Suppressor macrophage (primary cell): ENCODE measurements at regions not wholly inside any gene's neighbourhood (a gene's known extent, or its start where the extent isn't known, plus 50 kb on each side); places are given as distances from the start of the nearest gene placed in this dataset.

Experiments
- DNase-seq, 4 experiments: peaks; one replicate each; pipeline ENCODE4 v3.0.0-alpha.2; 2020 to 2022

DNA sequence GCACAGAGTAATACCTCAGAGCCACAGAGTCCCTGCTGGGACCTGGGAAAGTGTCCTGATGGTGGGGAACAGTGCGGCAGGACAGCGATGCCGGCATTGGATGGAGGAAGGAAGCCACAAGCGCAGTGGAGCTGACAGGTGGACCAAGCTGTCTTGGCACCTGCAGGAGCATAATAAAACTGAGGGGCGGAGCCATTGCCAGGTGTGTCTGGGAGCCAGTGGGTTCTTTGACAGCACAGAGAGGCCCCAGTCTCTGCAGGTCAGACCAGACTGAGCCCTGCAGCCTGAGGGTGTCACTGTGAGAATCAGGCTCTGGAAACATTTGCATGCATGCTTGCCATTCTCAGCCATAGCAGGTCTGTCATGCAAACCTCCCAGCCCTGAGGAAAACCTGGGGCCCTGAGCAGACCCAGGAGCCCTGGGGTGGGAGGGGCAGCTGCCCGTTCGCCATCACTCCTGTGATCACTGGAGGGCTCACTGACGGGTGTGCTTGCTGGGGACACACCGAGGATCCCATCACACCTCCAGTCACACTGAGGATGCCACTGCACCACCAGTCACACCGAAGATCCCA is 210.5 kb upstream of the HDAC4 start:
- no peak for DNase-seq

DNA sequence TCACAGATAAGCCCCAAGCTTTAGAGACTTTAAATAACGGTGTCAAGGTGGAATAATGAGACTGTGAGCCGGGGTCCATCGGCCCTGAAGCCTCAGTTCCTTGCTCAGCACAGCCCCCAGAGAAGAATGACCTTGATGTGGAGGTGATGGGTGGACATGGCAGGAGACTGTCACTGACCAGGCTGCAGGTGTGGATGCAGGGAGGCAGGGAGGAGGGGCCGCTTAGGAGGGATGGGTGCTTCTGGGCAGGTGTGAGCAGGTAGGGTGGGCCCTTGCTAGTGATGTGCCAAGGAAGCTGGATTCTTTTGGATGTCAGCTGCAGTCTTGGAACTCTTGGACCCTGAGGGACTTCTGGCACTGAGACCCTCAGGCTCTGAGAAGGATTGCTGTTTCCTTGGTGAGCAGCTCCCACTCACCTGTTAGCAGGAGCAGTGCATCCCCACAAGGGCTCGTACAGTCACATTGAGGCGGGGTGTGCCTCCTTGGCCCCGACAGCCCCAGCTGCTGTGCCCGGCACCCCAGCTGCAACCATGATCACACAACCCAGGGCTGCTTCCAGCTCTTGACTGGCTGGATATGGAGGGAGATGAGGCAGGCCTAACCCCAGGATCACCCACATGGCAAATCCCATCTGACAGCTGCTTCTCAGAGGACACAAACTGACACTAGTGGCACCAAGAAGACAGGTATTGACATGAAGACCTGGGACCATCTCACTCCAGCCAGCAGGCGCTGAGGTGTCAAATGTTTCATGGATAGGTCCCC is 209.8 kb upstream of the HDAC4 start:
- no peak for DNase-seq

DNA sequence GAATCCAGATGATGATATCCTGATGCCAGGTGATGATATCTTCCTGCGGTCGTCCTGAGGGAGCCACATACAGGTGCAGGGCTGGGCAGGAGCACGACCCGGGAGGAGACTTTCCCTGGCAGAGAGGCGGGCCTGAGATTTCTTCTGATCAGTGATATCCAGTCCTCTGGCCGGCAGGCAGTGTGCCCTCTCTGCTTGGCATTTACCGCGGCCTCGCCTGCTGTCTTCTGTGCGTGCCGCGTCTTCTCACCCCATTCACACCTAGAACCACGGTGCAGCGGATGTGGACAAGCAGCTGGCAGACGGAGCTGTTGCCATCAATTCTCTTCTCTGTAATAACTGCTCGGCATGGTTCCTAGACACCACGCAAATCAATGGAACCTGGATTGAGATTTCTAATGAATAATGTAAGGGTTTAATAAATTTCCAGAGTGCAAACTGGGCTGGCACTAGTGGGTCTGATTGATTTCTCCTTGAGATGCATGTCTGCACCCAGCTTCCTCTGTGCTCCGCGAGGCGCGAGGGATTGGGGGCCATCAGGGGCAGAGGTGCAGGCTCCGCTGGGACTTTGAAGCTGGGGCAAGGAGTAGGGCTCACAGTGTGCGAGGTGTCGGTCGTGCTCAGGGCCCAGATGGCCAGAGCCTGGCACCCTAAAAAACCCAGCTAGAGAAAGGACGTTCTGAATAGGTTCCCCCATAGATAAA is 208.9 kb upstream of the HDAC4 start:
- DNase-seq: no peak

DNA sequence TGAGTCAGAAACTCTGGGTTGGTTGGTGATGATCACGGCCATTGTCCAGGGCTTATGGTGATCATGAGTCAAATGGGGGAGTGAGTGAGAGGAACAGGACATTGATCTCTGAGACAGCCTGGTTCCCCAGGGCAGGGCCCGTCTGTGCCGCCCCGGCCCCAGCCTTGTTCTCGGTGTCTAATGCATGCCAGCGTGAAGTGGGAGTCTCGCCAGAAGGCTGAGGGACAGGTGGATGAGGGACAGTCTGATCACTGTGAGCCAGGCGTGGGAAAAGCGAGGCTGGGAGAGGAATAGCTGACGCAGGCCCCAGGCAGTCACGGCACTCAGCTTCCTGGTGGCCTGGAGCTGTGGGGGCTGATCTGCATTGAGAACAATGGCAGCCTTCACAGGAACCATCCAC is 208.3 kb upstream of the HDAC4 start:
- peak in 1 of 4 experiments; percentile 17 for DNase-seq

- DNase-seq: no peak
Measured at GRCh38 chr2:239608723-239609122, 207.9 kb upstream of the HDAC4 start.

GRCh38 chr2:239608260-239608659 is 207.4 kb upstream of the HDAC4 start:
- DNase-seq: peak in 3 of 4 experiments; percentile 13 to 58 (median 55)

DNA sequence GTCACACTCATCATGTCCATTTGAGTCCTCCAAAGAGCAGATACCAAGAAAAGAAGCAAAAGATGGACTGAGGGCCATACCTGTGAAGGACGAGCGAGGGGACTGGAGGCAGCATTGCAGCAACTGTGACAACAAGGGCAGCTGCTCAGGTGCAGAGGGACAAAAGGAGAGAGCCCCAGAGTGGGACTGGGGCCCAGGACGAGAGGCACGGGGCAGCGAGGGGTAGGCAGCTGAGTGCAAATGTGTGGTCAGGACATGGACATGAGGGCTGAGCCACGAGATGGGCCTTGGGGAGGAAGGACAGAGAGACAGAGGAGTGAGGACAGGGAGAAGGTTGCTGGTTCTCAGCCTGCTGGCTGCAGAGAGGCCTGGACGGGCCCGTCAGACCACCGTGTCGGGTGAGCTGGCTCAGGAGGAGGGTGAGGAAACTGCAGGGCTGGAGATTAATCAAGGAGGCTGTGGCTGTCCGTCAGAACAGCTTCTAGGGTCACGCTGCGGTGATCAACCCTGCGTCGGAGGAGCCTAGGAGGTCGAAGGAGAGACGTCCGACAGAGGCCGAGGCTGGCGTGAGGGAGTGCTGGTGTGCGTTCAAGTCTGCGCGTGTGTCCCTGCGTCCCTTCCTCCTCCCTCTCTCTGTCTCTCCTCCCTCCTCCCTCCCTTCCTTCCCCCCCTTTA is 206.8 kb upstream of the HDAC4 start:
- peak; percentile 21 to 58 (median 41) for DNase-seq

DNA sequence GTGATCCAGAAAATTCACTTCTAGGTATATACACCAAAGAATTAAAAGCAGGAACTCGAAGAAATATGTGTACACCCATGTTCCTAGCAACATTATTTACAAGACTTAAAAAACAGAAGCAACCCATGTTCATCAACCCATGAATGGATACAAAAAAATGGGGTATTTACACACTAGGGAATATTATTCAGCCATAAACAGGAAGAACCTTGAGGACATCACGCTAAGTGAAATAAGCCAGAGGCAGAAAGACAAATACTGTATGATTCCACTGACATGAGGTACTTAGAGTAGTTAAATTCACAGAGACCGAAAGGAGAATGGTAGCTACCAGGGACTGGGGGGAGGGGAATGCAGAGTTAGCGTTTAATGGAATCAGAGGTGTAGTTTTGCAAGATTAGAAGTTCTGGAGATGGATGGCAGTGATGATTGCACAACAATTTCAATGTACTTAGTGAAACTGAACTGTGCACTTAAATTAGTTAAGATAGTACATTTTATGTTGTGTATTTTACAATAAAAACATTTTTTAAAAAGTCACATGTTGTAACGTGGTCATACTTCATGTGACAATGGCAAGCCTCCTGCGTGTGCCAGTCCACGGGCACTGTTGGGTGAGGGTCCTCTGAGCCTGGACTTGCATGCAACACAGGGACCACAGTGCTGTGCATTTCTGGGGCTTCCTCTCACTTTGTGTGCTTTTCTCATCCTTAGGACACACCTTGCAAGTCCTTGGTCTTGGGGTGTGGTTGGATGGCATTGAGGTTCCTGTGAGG is 206.1 kb upstream of the HDAC4 start:
- DNase-seq: peak in 2 of 4 experiments; percentile 45 to 56

GRCh38 chr2:239605976-239606375 is 205.2 kb upstream of the HDAC4 start:
- DNase-seq: peak; percentile 88 to 97 (median 93)

- DNase-seq: no peak
Measured at GRCh38 chr2:239605409-239605808, 204.6 kb upstream of the HDAC4 start.

- no peak for DNase-seq
Measured at GRCh38 chr2:239604861-239605260, 204.0 kb upstream of the HDAC4 start.

DNA sequence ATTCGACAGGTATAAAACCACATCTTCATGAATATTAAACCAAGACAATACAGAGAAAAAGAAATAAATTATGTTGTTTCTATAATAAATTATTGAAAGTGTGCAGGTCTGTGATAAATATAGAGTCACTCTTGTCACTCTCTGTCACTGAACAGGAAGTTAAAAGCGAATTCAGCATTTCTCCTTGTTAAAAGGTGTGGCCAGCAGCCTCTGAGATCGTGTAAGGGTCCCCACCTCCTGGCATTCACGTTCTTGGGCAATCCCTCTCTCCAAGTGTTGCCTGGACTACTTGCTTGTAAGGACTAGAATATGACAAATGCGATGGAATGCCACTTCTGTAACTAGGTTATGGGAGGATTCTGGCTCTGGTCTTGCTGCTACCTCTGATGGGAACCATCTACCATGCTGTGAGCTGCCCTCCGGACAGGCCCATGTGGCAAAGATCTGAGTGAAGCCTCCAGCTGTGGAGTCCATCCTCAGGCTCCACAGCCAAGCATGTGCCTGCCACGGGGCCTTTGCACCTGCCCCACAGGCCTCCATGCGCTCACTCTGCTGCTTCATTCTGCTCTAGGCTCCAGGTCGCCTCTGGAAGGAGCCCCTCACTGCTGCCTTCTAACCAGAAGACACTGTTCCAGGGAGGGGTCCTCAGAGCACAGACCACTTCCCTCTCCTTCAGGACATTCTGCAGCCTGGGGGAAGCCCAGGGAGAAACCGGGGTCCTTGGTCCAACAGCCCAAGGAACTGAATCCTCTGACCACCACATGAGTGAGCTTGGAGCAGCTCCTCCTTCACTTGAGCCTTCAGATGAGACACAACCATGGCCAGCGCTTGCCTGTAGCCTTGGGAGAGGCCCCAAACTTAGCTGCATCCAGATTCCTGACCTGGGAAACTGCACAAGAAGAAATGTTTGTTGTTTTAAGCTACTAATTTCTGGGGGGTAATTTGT is 202.9 kb upstream of the HDAC4 start:
- DNase-seq: no peak

- DNase-seq: peak in 1 of 4 experiments; percentile 25
Measured at GRCh38 chr2:239602290-239603282, 201.8 kb upstream of the HDAC4 start.

- DNase-seq: no peak
Measured at GRCh38 chr2:239601880-239602279, 201.1 kb upstream of the HDAC4 start.

GRCh38 chr2:239601201-239601851 is 200.5 kb upstream of the HDAC4 start:
- no peak for DNase-seq

DNA sequence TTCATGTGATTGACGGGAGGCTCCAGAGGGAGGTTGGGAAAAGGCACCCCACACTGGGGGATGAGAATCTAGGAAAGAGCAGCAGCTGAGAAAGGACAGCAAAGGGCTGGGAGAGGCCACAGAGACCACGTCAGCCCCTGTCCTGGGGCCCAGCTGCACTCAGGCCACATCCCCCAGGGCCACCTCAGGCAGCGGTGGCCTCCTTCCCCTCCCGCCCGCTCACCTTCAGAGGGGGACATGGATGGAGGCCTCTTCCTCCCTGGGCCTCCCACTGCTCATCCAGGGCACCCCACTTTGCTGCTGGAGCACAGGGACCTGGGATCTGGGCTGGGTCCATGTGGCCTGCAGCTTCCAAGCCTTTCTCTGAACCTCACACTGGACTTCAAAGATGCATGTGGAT is 199.8 kb upstream of the HDAC4 start:
- DNase-seq: no peak

- no peak for DNase-seq
Measured at GRCh38 chr2:239600001-239600593, 199.3 kb upstream of the HDAC4 start.

DNA sequence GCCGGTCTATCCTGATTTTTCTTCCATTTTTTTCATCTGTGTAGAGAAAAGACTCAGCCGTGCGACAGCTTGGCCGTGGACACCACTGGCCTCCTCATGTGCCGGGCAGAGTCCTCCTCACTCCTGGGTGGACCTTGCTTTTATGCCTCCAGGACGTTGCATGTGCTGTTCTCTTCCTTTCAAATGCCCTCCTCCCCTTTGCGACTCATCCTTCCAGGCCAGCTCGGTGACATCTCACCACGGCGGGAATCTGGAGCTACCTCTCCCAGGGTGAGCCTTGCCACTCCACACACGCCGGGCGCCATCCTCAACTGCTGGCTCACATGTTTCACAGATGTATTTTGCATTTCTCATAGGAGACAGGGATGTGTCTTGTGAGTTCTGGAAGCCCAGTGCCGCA is 198.5 kb upstream of the HDAC4 start:
- DNase-seq: no peak

DNA sequence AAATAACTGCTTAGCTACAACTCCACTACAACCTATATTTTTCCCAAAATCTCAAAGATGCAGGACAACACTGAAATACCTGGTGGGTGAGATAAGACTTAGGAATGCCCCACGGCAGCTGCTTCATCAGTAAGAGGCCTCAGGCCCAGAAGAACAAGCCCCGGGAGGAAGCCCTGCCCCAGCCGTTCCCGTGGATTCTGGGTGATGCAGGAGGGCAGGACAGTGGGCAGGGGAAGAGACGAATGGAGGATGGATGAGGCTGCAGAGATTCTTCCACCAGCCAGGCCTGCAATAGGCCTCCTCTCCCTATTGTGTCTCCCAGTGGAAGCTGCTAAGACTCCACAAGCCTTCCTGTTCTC is 197.9 kb upstream of the HDAC4 start:
- no peak for DNase-seq
